Omental fat pad (tissue), 3 donors: ENCODE measurements at regions not wholly inside any gene's neighbourhood (a gene's known extent, or its start where the extent isn't known, plus 50 kb on each side); places are given as distances from the start of the nearest gene placed in this dataset.

ENCODE experiments used
- ATAC-seq: fragments of 150-250 bp; one replicate; pipeline ENCODE4 v1.9.1; 2016; ENCODE audit warnings: mild to moderate bottlenecking, moderate library complexity; ENCODE audit not compliant: low FRiP score
- DNase-seq: peaks from one replicate; pipeline ENCODE4 v3.0.0-alpha.2; 2019; ENCODE audit warnings: low spot score
- CTCF ChIP-seq, 3 donors: fragments of 450-650 bp; IDR thresholded peaks; one replicate each; pipeline ENCODE4 v1.5.1; 2016 to 2017; ENCODE audit warnings: antibody characterized with exemption in 3 of 3, mild to moderate bottlenecking in 3 of 3, moderate library complexity in 2 of 3

- DNase-seq = no peak
- ATAC-seq = no peak
- no peak for TF ChIP-seq CTCF (IDR thresholded peaks at IDR 0.05)
Measured at GRCh38 chr1:199811163-199811562, 216.3 kb upstream of the NR5A2 start.

GRCh38 chr1:199813198-199813597 lies 214.3 kb upstream of the NR5A2 start:
- ATAC-seq (no peak), DNase-seq (no peak)
- no peak for TF ChIP-seq CTCF (IDR thresholded peaks at IDR 0.05)

GRCh38 chr1:199815947-199816346 lies 211.6 kb upstream of the NR5A2 start:
- no peak for DNase-seq
- ATAC-seq = no peak

GRCh38 chr1:199817266-199817665 lies 210.2 kb upstream of the NR5A2 start:
- no peak for ATAC-seq
- TF ChIP-seq CTCF (IDR thresholded peaks at IDR 0.05) = no peak
- DNase-seq = no peak

More at GRCh38 chr1:199815947-199816346, 211.6 kb upstream of the NR5A2 start:
- no peak for TF ChIP-seq CTCF (IDR thresholded peaks at IDR 0.05)

GRCh38 chr1:199821029-199821779 lies 206.3 kb upstream of the NR5A2 start:
- ATAC-seq = no peak
- no peak for DNase-seq
- no peak for TF ChIP-seq CTCF (IDR thresholded peaks at IDR 0.05)

- TF ChIP-seq CTCF (IDR thresholded peaks at IDR 0.05) = no peak
- no peak for DNase-seq
- no peak for ATAC-seq
Measured at GRCh38 chr1:199832451-199832850, 195.1 kb upstream of the NR5A2 start.

- ATAC-seq (no peak), DNase-seq (no peak)
- no peak for TF ChIP-seq CTCF (IDR thresholded peaks at IDR 0.05)
Measured at GRCh38 chr1:199834711-199835110, 192.8 kb upstream of the NR5A2 start.
